GM23338 (cell line): ENCODE measurements at regions not wholly inside any gene's neighbourhood (a gene's known extent, or its start where the extent isn't known, plus 50 kb on each side); places are given as distances from the start of the nearest gene placed in this dataset.
"Not testable (repeated sequence)": the region's sequence is repeated elsewhere in the genome, so short reads cannot be mapped to it uniquely, and the experiment has no call there.

Experiments used
- ATAC-seq: fragments of 200-7000 bp; cut with Tn5 transposase; 3 replicates; pipeline ENCODE4 v1.9.1; 2020
- DNase-seq: peaks from one replicate; pipeline ENCODE4 v3.0.0-alpha.2; 2015; ENCODE audit warnings: low spot score
- H2AFZ ChIP-seq: fragments of 200-600 bp; sonication (generic); 2 replicates; pipeline ENCODE4 v1.8.0; 2016; ENCODE audit warnings: antibody characterized with exemption, mild to moderate bottlenecking, moderate library complexity
- H3F3A ChIP-seq: fragments of 200-600 bp; sonication (generic); replicated peaks from 2 replicates; pipeline ENCODE4 v1.8.0; 2017; ENCODE audit warnings: antibody characterized with exemption, mixed run types, low read depth
- H3K27ac ChIP-seq: fragments of 200-600 bp; sonication (generic); 2 replicates; pipeline ENCODE4 v1.6.1; 2016; ENCODE audit warnings: low read depth
- H3K27me3 ChIP-seq: fragments of 200-600 bp; sonication (generic); 2 replicates; pipeline ENCODE4 v1.8.0; 2016; ENCODE audit warnings: mild to moderate bottlenecking, mixed run types, moderate library complexity; ENCODE audit not compliant: insufficient read depth
- H3K36me3 ChIP-seq: fragments of 200-600 bp; sonication (generic); 2 replicates; pipeline ENCODE4 v1.8.0; 2016; ENCODE audit warnings: mild to moderate bottlenecking; ENCODE audit not compliant: insufficient read depth
- H3K4me1 ChIP-seq: fragments of 200-600 bp; sonication (generic); 2 replicates; pipeline ENCODE4 v1.8.0; 2016; ENCODE audit warnings: mild to moderate bottlenecking, moderate library complexity; ENCODE audit not compliant: insufficient read depth
- H3K4me2 ChIP-seq: fragments of 200-600 bp; sonication (generic); 2 replicates; pipeline ENCODE4 v1.7.1; 2017; ENCODE audit warnings: mixed run types
- H3K4me3 ChIP-seq: fragments of 200-600 bp; sonication (generic); 2 replicates; pipeline ENCODE4 v1.6.1; 2016; ENCODE audit warnings: mixed run types
- H3K79me2 ChIP-seq: fragments of 200-600 bp; sonication (generic); replicated peaks from 2 replicates; pipeline ENCODE4 v1.8.0; 2017; ENCODE audit warnings: mild to moderate bottlenecking; ENCODE audit not compliant: insufficient read depth
- H3K9me2 ChIP-seq: fragments of 200-600 bp; sonication (generic); 2 replicates; pipeline ENCODE4 v1.8.0; 2017; ENCODE audit not compliant: insufficient read depth
- H4K20me1 ChIP-seq: fragments of 200-600 bp; sonication (generic); replicated peaks from 2 replicates; pipeline ENCODE4 v1.8.0; 2017; ENCODE audit warnings: mild to moderate bottlenecking; ENCODE audit not compliant: insufficient read depth
- H3K27ac Mint-ChIP-seq: 2 replicates; pipeline ENCODE4 v1.8.0; 2020; ENCODE audit warnings: inconsistent platforms, mild to moderate bottlenecking, moderate library complexity, mixed read lengths
- H3K27me3 Mint-ChIP-seq: 3 replicates; pipeline ENCODE4 v1.8.0; 2022; ENCODE audit warnings: low read depth, mild to moderate bottlenecking, moderate library complexity, mixed read lengths, inconsistent platforms; ENCODE audit not compliant: insufficient read depth, poor library complexity
- H3K36me3 Mint-ChIP-seq: 3 replicates; pipeline ENCODE4 v1.8.0; 2021; ENCODE audit warnings: low read depth, mild to moderate bottlenecking, inconsistent platforms, moderate library complexity, mixed read lengths
- H3K4me1 Mint-ChIP-seq: 3 replicates; pipeline ENCODE4 v1.8.0; 2020; ENCODE audit warnings: mild to moderate bottlenecking, inconsistent platforms, mixed read lengths
- H3K4me3 Mint-ChIP-seq: 3 replicates; pipeline ENCODE4 v1.8.0; 2021; ENCODE audit warnings: moderate library complexity, mild to moderate bottlenecking, inconsistent platforms, mixed read lengths
- H3K9me3 Mint-ChIP-seq: 3 replicates; pipeline ENCODE4 v1.8.0; 2020; ENCODE audit warnings: moderate library complexity, mild to moderate bottlenecking, inconsistent platforms, mixed read lengths
- CREB1 ChIP-seq: fragments of 250-450 bp; sonication (Bioruptor Pico); IDR thresholded peaks from 2 replicates; pipeline ENCODE4 v1.5.0; 2020; ENCODE audit warnings: low read depth, mild to moderate bottlenecking, moderate library complexity
- EZH2 ChIP-seq: fragments of 200-600 bp; sonication (generic); IDR thresholded peaks from one replicate; pipeline ENCODE4 v1.8.0; 2017; ENCODE audit warnings: antibody characterized with exemption, mild to moderate bottlenecking, low read depth; ENCODE audit not compliant: unreplicated experiment
- JUNB ChIP-seq: IDR thresholded peaks from one replicate; pipeline ENCODE4 v1.6.1; 2016; ENCODE audit warnings: antibody characterized with exemption; ENCODE audit not compliant: unreplicated experiment
- NANOG ChIP-seq: IDR thresholded peaks from 2 replicates; pipeline ENCODE4 v1.6.1; 2016; ENCODE audit warnings: antibody characterized with exemption, borderline replicate concordance
- POLR2AphosphoS5 ChIP-seq: IDR thresholded peaks from 2 replicates; pipeline ENCODE4 v1.6.1; 2016; ENCODE audit warnings: antibody characterized with exemption, low read depth
- STAT1 ChIP-seq: IDR thresholded peaks from one replicate; pipeline ENCODE4 v1.6.1; 2016; ENCODE audit warnings: antibody characterized with exemption; ENCODE audit not compliant: unreplicated experiment
- ZNF114 ChIP-seq: fragments of 250-450 bp; sonication (Bioruptor Pico); IDR thresholded peaks from 2 replicates; pipeline ENCODE4 v1.5.0; 2020; ENCODE audit warnings: mild to moderate bottlenecking, moderate library complexity
- TF ChIP-seq, protein P1 (sequence below): fragments of 250-450 bp; sonication (Bioruptor Pico); IDR thresholded peaks from 2 replicates; pipeline ENCODE4 v1.5.0; 2020; ENCODE audit warnings: mild to moderate bottlenecking, moderate library complexity
- TF ChIP-seq, protein P2 (sequence below): IDR thresholded peaks from one replicate; pipeline ENCODE4 v1.6.1; 2018; ENCODE audit warnings: antibody characterized with exemption; ENCODE audit not compliant: unreplicated experiment
- TF ChIP-seq, protein P3 (sequence below), 2 experiments: fragments of 200-600 bp in 1 of 2; sonication (generic) in 1 of 2; conservative IDR thresholded peaks; 2 replicates each; pipeline versions ENCODE4 v1.5.1 to v1.6.1; 2016 to 2017; ENCODE audit warnings: antibody characterized with exemption in 2 of 2, low read depth in 2 of 2, mild to moderate bottlenecking in 2 of 2, moderate library complexity in 1 of 2
- TF ChIP-seq, protein P4 (sequence below): IDR thresholded peaks from 2 replicates; pipeline ENCODE4 v1.6.1; 2016; ENCODE audit warnings: antibody characterized with exemption

DNA sequence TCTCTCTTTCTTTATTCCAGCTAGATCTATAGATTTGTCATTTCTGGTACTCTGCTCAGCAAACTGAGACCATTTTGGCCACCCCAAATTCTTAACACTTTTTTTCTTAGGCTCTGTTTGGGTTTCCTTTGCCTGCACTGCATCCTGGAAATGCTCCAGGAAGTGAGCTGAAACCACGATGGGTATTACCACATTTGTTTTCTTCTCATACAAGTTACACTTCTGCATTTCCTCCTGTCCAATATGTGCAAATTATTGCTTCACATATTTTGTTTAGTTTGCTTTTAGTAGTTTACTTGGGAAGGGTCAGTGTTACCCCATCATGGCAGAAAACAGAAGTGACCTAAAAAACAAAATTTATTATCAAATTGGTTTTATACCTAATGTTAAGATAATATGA, 498.6 kb upstream of the GRIN3A start:
- no peaks in the 10 kb centered on the region for H3K4me1 ChIP-seq
- no peaks in the 10 kb centered on the region for H3K27me3 ChIP-seq
- H3K4me3 Mint-ChIP-seq, result no peak overlapping the region
- H3F3A ChIP-seq, result no peaks in the 10 kb centered on the region
- H3K27ac Mint-ChIP-seq, result no peak overlapping the region
- H3K9me3 Mint-ChIP-seq, result peaks cover 78% of the 10 kb centered on the region
- H3K4me1 Mint-ChIP-seq, result no peaks in the 10 kb centered on the region
- no peaks in the 10 kb centered on the region for H3K9me2 ChIP-seq
- H3K4me2 ChIP-seq, result no peak overlapping the region
- ATAC-seq, result no peak
- H3K36me3 ChIP-seq, result peaks cover 5% of the 10 kb centered on the region; the same call in 1 of the 2 replicates
- no peaks in the 10 kb centered on the region for H3K79me2 ChIP-seq
- H3K4me3 ChIP-seq, result no peak overlapping the region
- TF ChIP-seq, protein P1, sequence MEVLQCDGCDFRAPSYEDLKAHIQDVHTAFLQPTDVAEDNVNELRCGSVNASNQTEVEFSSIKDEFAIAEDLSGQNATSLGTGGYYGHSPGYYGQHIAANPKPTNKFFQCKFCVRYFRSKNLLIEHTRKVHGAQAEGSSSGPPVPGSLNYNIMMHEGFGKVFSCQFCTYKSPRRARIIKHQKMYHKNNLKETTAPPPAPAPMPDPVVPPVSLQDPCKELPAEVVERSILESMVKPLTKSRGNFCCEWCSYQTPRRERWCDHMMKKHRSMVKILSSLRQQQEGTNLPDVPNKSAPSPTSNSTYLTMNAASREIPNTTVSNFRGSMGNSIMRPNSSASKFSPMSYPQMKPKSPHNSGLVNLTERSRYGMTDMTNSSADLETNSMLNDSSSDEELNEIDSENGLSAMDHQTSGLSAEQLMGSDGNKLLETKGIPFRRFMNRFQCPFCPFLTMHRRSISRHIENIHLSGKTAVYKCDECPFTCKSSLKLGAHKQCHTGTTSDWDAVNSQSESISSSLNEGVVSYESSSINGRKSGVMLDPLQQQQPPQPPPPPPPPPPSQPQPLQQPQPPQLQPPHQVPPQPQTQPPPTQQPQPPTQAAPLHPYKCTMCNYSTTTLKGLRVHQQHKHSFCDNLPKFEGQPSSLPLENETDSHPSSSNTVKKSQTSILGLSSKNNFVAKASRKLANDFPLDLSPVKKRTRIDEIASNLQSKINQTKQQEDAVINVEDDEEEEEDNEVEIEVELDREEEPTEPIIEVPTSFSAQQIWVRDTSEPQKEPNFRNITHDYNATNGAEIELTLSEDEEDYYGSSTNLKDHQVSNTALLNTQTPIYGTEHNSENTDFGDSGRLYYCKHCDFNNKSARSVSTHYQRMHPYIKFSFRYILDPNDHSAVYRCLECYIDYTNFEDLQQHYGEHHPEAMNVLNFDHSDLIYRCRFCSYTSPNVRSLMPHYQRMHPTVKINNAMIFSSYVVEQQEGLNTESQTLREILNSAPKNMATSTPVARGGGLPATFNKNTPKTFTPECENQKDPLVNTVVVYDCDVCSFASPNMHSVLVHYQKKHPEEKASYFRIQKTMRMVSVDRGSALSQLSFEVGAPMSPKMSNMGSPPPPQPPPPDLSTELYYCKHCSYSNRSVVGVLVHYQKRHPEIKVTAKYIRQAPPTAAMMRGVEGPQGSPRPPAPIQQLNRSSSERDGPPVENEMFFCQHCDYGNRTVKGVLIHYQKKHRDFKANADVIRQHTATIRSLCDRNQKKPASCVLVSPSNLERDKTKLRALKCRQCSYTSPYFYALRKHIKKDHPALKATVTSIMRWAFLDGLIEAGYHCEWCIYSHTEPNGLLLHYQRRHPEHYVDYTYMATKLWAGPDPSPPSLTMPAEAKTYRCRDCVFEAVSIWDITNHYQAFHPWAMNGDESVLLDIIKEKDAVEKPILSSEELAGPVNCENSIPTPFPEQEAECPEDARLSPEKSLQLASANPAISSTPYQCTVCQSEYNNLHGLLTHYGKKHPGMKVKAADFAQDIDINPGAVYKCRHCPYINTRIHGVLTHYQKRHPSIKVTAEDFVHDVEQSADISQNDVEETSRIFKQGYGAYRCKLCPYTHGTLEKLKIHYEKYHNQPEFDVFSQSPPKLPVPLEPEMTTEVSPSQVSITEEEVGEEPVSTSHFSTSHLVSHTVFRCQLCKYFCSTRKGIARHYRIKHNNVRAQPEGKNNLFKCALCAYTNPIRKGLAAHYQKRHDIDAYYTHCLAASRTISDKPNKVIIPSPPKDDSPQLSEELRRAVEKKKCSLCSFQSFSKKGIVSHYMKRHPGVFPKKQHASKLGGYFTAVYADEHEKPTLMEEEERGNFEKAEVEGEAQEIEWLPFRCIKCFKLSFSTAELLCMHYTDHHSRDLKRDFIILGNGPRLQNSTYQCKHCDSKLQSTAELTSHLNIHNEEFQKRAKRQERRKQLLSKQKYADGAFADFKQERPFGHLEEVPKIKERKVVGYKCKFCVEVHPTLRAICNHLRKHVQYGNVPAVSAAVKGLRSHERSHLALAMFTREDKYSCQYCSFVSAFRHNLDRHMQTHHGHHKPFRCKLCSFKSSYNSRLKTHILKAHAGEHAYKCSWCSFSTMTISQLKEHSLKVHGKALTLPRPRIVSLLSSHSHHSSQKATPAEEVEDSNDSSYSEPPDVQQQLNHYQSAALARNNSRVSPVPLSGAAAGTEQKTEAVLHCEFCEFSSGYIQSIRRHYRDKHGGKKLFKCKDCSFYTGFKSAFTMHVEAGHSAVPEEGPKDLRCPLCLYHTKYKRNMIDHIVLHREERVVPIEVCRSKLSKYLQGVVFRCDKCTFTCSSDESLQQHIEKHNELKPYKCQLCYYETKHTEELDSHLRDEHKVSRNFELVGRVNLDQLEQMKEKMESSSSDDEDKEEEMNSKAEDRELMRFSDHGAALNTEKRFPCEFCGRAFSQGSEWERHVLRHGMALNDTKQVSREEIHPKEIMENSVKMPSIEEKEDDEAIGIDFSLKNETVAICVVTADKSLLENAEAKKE, result no peak
- TF ChIP-seq, protein P2, sequence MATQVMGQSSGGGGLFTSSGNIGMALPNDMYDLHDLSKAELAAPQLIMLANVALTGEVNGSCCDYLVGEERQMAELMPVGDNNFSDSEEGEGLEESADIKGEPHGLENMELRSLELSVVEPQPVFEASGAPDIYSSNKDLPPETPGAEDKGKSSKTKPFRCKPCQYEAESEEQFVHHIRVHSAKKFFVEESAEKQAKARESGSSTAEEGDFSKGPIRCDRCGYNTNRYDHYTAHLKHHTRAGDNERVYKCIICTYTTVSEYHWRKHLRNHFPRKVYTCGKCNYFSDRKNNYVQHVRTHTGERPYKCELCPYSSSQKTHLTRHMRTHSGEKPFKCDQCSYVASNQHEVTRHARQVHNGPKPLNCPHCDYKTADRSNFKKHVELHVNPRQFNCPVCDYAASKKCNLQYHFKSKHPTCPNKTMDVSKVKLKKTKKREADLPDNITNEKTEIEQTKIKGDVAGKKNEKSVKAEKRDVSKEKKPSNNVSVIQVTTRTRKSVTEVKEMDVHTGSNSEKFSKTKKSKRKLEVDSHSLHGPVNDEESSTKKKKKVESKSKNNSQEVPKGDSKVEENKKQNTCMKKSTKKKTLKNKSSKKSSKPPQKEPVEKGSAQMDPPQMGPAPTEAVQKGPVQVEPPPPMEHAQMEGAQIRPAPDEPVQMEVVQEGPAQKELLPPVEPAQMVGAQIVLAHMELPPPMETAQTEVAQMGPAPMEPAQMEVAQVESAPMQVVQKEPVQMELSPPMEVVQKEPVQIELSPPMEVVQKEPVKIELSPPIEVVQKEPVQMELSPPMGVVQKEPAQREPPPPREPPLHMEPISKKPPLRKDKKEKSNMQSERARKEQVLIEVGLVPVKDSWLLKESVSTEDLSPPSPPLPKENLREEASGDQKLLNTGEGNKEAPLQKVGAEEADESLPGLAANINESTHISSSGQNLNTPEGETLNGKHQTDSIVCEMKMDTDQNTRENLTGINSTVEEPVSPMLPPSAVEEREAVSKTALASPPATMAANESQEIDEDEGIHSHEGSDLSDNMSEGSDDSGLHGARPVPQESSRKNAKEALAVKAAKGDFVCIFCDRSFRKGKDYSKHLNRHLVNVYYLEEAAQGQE, result no peak
- TF ChIP-seq EZH2 (no peak), NANOG (no peak), ZNF114 (CRISPR knock-in tag) (no peak), STAT1 (no peak), POLR2AphosphoS5 (no peak), JUNB (no peak), CREB1 (CRISPR knock-in tag) (no peak)
- TF ChIP-seq, protein P3, sequence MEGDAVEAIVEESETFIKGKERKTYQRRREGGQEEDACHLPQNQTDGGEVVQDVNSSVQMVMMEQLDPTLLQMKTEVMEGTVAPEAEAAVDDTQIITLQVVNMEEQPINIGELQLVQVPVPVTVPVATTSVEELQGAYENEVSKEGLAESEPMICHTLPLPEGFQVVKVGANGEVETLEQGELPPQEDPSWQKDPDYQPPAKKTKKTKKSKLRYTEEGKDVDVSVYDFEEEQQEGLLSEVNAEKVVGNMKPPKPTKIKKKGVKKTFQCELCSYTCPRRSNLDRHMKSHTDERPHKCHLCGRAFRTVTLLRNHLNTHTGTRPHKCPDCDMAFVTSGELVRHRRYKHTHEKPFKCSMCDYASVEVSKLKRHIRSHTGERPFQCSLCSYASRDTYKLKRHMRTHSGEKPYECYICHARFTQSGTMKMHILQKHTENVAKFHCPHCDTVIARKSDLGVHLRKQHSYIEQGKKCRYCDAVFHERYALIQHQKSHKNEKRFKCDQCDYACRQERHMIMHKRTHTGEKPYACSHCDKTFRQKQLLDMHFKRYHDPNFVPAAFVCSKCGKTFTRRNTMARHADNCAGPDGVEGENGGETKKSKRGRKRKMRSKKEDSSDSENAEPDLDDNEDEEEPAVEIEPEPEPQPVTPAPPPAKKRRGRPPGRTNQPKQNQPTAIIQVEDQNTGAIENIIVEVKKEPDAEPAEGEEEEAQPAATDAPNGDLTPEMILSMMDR (conservative IDR thresholded peaks at IDR 0.05; ENCODE audit: low read depth in 2 of 2), result no peak
- TF ChIP-seq, protein P4, sequence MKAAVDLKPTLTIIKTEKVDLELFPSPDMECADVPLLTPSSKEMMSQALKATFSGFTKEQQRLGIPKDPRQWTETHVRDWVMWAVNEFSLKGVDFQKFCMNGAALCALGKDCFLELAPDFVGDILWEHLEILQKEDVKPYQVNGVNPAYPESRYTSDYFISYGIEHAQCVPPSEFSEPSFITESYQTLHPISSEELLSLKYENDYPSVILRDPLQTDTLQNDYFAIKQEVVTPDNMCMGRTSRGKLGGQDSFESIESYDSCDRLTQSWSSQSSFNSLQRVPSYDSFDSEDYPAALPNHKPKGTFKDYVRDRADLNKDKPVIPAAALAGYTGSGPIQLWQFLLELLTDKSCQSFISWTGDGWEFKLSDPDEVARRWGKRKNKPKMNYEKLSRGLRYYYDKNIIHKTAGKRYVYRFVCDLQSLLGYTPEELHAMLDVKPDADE, result no peak
- no peak overlapping the region for H3K27ac ChIP-seq
- no peaks in the 10 kb centered on the region for H3K27me3 Mint-ChIP-seq
- DNase-seq, result no peak
- H4K20me1 ChIP-seq, result no peaks in the 10 kb centered on the region
- H2AFZ ChIP-seq, result no peak overlapping the region
- H3K36me3 Mint-ChIP-seq, result peaks cover 20% of the 10 kb centered on the region

DNA sequence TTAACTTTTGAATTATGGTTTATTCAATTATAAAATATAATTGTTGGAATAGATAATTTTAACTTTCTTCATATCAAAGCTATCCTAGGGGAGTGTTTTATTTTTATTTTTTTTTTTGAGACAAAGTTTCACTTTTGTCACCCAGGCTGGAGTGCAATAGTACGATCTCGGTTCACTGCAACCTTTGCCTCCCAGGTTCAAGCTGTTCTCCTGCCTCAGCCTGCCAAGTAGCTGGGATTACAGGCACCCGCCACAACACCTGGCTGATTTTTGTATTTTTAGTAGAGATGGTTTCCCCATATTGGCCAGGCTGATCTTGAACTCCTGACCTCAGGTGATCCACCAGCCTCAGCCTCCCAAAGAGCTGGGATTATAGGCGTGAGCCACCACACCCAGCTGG, 489.0 kb upstream of the GRIN3A start:
- H3K79me2 ChIP-seq, DNase-seq, H3K4me1 ChIP-seq, H2AFZ ChIP-seq, H3K27me3 Mint-ChIP-seq, H3K4me2 ChIP-seq, H3K4me3 Mint-ChIP-seq, H3F3A ChIP-seq, H3K36me3 ChIP-seq, H3K27ac Mint-ChIP-seq, H3K4me1 Mint-ChIP-seq, H3K9me2 ChIP-seq, H4K20me1 ChIP-seq, H3K4me3 ChIP-seq, ATAC-seq, H3K27ac ChIP-seq, H3K27me3 ChIP-seq: not testable (repeated sequence)
- H3K36me3 Mint-ChIP-seq, result peaks cover 16% of the 10 kb centered on the region
- peaks cover 84% of the 10 kb centered on the region for H3K9me3 Mint-ChIP-seq
